GM19438 (cell line): ENCODE measurements at regions not wholly inside any gene's neighbourhood (a gene's known extent, or its start where the extent isn't known, plus 50 kb on each side); places are given as distances from the start of the nearest gene placed in this dataset.
"Not testable (repeated sequence)": the region's sequence is repeated elsewhere in the genome, so short reads cannot be mapped to it uniquely, and the experiment has no call there.

Experiments
- ATAC-seq: cut with Tn5 transposase; IDR thresholded peaks from one replicate; pipeline ENCODE4 v1.9.1; 2021; ENCODE audit warnings: low read depth; ENCODE audit not compliant: unreplicated experiment

DNA sequence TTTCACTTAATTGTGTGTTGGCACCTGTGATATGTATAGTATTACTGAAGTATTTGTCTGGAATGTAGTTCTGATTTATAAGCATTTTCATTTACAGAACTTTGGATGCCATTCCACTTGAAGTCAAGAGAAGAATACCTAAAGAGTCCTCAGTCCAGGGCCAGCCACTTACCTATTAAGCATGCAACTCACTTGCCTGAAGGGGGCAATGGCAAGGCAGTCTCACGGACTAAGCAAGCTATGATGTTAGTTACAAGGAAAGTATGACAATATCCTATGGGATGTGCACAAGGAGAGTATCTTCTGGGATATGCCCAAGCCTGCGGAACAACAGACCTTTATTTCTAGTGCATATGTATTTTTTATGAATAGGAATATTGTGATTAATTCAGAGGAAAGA, 369.4 kb upstream of the GCFC2 start:
- ATAC-seq, result no peak

- no peak for ATAC-seq
Measured at GRCh38 chr2:76075126-76075525, 364.4 kb upstream of the GCFC2 start.

GRCh38 chr2:76073992-76074604, 363.4 kb upstream of the GCFC2 start:
- no peak for ATAC-seq

DNA sequence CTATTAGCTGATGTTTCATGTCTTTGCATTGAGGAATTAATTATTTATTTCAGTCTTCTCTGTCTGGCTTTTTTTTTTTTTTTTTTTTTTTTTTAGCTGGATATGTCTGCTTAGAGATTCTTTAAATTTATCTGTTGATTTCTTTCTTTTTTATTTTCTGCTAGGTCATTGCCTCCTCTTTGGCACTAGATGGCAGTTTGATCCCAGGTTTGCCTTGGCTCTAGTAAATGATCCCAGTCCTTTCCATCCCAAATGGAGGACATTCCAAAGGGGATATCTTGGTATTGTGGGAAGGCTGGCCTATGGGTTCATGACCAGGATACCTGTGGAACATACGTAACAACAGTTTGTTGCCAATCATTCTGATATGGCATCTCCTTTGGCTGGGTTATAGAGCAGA, 339.5 kb upstream of the GCFC2 start:
- no peak for ATAC-seq

DNA sequence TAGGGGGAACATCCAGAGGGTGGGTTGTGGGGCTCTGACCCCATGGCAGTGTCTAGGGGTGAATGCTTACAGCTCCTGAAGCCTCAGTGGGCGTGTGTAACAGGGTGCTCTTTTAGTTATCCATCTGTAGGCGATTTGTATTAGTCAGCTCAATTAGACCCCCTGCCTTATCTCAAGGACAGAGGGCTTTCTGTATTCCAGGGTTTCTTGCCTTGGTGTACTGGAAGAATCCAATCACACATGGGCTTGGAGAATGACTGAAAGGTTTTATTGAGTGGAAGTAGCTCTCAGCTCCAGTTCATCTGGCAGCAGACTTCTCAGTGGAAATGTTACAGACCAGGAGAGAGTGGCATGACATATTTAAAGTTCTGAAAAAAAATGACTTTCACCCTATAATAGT, 334.0 kb upstream of the GCFC2 start:
- ATAC-seq, result no peak

DNA sequence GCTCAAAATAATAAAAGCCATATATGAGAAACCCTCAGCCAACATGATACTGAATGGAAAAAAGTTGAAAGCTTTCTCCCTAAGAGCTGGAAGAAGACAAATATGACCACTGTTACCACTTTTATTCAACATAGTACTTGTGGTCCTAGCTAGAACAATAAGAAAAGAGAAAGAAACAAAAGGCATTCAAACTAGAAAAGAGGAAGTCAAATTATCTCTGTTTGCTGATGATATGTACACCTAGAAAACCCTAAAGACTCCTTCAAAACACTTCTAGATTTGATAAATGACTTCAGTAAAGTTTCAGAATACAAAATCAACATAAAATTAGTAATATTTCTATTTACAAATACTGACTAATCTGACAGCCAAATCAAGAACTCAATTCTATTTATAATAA, 328.8 kb upstream of the GCFC2 start:
- no peak for ATAC-seq

GRCh38 chr2:76027761-76028160, 317.0 kb upstream of the GCFC2 start:
- no peak for ATAC-seq

GRCh38 chr2:76019128-76019527, 308.4 kb upstream of the GCFC2 start:
- ATAC-seq, result no peak

DNA sequence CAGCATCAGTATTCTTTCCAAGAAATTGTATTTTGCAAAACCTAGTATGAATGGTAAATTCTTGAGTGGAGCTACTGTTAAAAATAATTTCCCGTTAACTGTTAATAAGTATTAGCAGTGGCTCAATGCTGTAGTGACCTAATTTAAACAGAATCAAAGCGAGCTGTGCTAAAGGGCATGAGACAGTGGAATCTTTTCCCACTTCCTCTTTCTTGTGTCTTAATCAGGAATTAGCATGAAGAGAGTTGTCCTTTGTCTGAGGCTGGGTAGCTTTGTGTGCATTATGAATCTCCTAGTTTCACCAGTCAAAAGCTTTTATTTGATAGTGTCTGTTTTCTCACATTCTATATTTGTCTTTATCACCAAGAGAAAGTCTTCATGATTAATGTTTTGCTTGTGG, 298.8 kb upstream of the GCFC2 start:
- ATAC-seq, result no peak

DNA sequence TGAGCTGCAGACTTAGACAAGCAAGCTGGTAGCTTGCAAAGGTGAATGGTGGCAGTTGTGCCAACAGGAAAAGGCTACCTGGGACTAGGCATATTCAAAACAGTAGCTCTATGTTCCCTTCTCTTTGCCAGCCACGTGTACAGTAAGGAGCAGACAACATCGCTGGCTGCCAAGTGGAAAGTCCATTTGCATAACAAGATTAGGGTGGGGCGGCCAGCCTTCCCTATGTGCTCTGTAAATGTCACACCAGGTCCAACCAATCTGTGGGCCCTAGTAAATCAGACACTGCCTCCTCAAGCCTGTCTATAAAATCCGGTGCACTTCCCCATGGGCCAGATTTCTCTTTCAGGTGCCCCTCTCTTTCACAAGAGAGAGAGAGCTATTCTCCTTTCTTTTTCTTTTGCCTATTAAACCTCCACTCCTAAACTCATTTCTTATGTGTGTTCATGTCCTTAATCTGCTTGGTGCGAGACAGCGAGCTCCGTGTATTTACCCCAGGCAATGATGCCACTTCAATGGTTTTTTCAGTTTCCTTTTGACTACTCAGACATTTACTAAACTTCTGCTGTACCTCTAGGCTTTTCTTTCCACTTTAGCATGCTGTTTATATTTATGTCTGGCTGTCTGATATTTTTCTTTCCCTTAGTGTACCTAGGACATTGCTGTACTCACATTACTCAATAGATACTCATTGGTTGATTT, 297.4 kb upstream of the GCFC2 start:
- ATAC-seq, result no peak

DNA sequence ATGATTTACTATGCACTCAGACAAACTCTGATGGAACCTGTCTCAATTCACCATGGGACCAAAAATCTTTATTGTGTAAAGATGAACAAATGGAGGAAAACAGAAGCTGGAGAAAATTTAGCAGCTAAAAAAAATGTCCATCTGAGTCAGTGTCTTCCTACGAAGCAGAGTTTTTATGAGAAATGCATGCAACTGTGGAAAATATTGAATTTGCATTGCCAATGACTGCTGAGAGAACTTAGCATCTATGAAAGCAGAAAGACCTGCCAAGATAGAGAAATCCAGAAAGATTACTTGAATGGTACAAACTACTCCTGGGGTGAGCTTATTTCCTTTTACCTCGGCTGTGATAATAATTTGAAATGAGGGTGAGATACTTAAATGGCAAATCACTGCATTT, 289.7 kb upstream of the GCFC2 start:
- no peak for ATAC-seq

DNA sequence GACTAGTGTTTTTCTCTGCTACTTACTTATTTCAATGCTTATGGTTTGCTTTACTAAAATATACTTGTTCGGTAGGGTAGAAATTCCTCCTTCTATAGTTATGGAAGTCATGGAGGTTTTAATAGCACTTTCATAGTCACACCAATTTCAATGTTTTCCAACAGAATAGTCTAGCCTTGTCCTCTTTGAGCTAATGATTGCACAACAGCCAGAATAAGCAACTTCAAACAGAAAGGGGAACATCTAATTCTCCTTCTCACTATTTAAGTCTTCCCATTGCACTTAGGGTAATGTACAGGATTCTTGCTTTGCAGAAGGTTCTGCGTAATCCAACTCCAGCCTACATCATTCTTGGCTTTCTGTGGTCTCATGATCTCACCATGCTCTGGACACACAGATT, 287.7 kb upstream of the GCFC2 start:
- ATAC-seq, result no peak

- no peak for ATAC-seq
Measured at GRCh38 chr2:75994759-75995158, 284.0 kb upstream of the GCFC2 start.

- ATAC-seq, result not testable (repeated sequence)
Measured at GRCh38 chr2:75988622-75989021, 277.9 kb upstream of the GCFC2 start.

- ATAC-seq, result no peak
Measured at GRCh38 chr2:75986617-75987016, 275.9 kb upstream of the GCFC2 start.

GRCh38 chr2:75982719-75983118, 272.0 kb upstream of the GCFC2 start:
- ATAC-seq, result no peak

- ATAC-seq, result no peak
Measured at GRCh38 chr2:75964646-75965045, 253.9 kb upstream of the GCFC2 start.

- ATAC-seq, result no peak
Measured at GRCh38 chr2:75960472-75961009, 249.8 kb upstream of the GCFC2 start.

DNA sequence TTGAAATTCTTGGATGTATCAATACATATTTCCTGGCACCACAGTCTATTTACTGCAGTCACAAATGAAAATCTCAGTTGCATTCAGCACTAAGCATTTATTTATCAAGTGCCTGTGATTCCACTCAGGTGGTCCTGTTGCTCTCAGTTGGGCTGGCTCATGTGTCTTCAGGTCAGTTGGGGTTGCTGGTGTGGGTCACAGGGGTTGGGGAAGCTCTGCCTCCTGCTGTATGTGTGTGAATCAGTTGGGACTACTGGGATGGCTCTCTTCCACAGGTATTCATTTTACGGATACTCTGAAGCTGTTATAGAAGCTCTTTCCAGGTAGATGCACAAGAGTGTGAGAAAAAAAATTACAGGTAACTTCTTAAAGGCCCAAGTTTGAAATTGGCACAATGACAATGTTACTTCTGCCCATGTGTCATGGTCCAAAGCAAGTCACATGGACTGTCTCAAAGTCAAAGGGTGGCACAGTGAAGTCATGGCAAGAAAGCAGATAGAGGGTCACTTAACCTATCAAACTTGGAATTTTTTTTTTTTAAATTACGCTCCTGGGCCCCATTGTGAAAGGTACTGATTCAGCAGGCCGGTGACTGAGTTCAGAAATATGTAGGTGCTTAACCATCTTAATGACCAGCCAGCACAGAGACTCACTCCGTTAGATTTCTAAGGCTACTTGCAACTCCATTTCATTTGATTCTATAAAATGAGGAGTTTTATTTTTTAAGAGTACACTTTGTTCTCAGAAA, 249.2 kb upstream of the GCFC2 start:
- no peak for ATAC-seq

DNA sequence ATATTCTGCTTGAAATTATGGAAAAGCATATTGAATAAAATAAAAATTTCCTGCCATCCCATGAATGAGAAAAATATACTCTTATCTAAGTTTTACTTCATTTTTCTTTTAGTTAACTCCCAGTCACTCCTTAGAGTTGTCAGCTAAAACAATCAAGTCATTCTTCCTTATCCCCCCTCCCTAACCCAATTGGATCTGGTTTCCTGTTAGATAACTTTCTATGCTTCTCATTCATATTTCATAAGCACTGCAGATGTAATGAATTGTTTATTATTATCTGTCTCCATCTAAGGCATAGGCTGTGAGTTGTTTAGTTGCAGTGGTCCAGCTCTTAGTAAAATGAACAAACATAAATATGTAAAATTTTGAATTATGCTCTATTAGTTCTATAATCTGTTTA, 244.0 kb upstream of the GCFC2 start:
- no peak for ATAC-seq

DNA sequence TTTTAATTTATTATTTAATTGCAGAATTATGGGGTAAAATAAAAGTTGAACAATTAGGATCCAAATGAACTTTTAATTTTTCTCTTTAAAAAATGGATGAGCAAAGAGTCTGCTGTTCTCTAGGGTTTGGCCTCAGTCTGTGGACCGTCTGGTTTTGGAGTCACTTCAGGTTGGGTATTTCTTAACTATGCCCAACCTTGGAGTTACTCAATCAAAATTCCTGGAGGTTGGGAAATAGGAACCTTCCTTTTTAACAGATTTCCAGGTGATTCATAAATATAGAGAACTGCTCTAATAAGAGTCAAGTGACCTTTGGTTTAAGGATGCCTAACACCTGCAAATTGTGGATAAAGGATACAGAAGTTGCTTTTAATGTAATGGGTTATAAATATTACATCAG, 241.5 kb upstream of the GCFC2 start:
- no peak for ATAC-seq
